NB4 (cell line): ENCODE measurements at regions not wholly inside any gene's neighbourhood (a gene's known extent, or its start where the extent isn't known, plus 50 kb on each side); places are given as distances from the start of the nearest gene placed in this dataset.

Experiments used
- POLR2A ChIP-seq: IDR thresholded peaks from 2 replicates; pipeline ENCODE4 v1.6.1; 2011; ENCODE audit warnings: mild to moderate bottlenecking; ENCODE audit not compliant: insufficient read length; ENCODE audit errors: extremely low read depth
- TF ChIP-seq, protein P1 (sequence below): IDR thresholded peaks from one replicate; pipeline ENCODE4 v1.5.1; 2012; ENCODE audit warnings: low read depth, low read length

DNA sequence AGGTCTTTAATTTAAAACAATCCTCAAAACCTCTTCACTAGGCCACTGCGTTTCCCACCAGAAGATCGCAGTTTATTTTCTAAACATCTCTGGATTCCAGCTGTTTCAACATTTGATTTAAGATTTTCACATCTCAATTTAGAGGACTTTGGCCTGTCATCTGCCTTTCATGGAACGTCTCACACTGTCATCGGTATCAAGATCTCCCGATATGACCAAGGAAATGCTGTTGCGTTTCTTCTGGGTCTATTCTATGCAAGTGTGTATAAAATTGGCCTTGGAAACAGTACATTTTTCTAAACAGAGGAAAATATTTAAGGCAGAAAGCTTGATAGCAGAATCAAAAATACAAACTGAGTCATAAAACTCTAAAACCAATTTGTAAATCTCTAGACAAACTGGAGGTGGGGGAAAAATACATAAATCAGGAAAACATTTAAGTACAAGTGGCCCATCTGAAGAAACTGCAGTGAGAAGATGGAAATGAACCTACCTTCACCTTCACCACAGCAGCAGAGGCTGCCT, 53.6 kb upstream of the SIMC1 start:
- TF ChIP-seq, protein P1, sequence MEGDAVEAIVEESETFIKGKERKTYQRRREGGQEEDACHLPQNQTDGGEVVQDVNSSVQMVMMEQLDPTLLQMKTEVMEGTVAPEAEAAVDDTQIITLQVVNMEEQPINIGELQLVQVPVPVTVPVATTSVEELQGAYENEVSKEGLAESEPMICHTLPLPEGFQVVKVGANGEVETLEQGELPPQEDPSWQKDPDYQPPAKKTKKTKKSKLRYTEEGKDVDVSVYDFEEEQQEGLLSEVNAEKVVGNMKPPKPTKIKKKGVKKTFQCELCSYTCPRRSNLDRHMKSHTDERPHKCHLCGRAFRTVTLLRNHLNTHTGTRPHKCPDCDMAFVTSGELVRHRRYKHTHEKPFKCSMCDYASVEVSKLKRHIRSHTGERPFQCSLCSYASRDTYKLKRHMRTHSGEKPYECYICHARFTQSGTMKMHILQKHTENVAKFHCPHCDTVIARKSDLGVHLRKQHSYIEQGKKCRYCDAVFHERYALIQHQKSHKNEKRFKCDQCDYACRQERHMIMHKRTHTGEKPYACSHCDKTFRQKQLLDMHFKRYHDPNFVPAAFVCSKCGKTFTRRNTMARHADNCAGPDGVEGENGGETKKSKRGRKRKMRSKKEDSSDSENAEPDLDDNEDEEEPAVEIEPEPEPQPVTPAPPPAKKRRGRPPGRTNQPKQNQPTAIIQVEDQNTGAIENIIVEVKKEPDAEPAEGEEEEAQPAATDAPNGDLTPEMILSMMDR = no peak
- TF ChIP-seq POLR2A = no peak
